Activated naive CD8-positive, alpha-beta T cell treated with anti-CD3 and anti-CD28 coated beads, Interleukin-2, amount 10 ng/mL, durations not matched to agents 7 days and 5 days (primary cell): ENCODE measurements at regions not wholly inside any gene's neighbourhood (a gene's known extent, or its start where the extent isn't known, plus 50 kb on each side); places are given as distances from the start of the nearest gene placed in this dataset.
"Not testable (repeated sequence)": the region's sequence is repeated elsewhere in the genome, so short reads cannot be mapped to it uniquely, and the experiment has no call there.

Experiments
- ATAC-seq: fragments of 150-1000 bp; cut with Tn5 transposase; one replicate; pipeline ENCODE4 v1.10.0; 2021; ENCODE audit warnings: low read depth, moderate library complexity
- POLR2A ChIA-PET: fragments of 350-600 bp; sonication (Branson Sonifier 250); formaldehyde crosslinking; loops from one replicate; lab custom pipeline; 2021; ENCODE audit warnings: antibody characterized with exemption; lab: Charles Lee
- DNase-seq: peaks from one replicate; pipeline ENCODE4 v3.0.0; 2021
- H3K27ac Mint-ChIP-seq: one replicate; pipeline ENCODE4 v1.8.0; 2022; ENCODE audit warnings: mild to moderate bottlenecking, mixed read lengths
- H3K27me3 Mint-ChIP-seq: one replicate; pipeline ENCODE4 v1.8.0; 2022; ENCODE audit warnings: mild to moderate bottlenecking, moderate library complexity, mixed read lengths
- H3K36me3 Mint-ChIP-seq: one replicate; pipeline ENCODE4 v1.8.0; 2021; ENCODE audit warnings: mild to moderate bottlenecking, mixed read lengths
- H3K4me1 Mint-ChIP-seq: one replicate; pipeline ENCODE4 v1.8.0; 2021; ENCODE audit warnings: mixed read lengths
- H3K4me3 Mint-ChIP-seq: one replicate; pipeline ENCODE4 v1.8.0; 2022; ENCODE audit warnings: mild to moderate bottlenecking, moderate library complexity, mixed read lengths
- H3K9me3 Mint-ChIP-seq: one replicate; pipeline ENCODE4 v1.8.0; 2021; ENCODE audit warnings: mixed read lengths

DNA sequence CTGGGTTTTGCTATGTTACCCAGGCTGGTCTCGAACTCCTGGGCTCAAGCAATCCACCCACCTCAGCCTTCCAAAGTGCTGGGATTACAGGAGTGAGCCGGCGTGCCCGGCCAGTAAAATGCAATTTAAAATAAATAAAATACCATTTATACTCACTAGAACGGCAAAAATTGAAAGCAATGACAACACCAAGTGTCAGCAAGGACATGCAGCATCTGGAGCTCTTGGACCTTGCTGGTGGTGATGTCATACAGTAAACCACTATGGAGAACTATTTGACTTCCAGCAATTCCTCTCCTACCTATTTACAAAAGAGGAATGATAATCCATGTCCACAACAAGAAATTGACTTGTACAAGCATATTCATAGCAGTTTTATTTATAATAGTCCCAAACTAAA lies 105.7 kb upstream of the PHACTR1 start:
- POLR2A ChIA-PET = no interaction called here
- H3K27me3 Mint-ChIP-seq = peaks cover 8% of the 10 kb centered on the region
- H3K36me3 Mint-ChIP-seq = no peaks in the 10 kb centered on the region
- H3K9me3 Mint-ChIP-seq = no peaks in the 10 kb centered on the region
- peaks cover under 1% of the 10 kb centered on the region for H3K4me1 Mint-ChIP-seq
- no peak overlapping the region for H3K27ac Mint-ChIP-seq
- DNase-seq (no peak), ATAC-seq (no peak)
- no peak overlapping the region for H3K4me3 Mint-ChIP-seq

DNA sequence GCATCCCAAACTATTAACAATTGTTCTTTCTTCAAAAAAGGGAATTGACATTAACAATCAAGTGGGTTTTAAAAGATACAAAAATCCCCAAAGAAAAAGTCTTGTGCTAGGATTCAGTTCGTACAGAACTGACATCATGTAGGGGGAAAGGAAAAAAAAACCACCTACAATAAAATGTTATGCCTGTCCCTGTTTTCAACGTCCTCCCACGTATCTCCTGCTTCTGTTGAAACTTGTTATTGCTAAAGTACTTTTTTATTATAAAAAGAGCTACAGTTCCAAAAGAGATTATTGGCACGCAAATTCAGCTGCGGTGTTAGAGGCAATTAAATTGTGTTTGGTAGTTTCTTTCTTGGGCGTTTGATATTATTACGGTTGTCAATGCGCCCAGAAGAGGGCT lies 102.8 kb upstream of the PHACTR1 start:
- Mint-ChIP-seq H3K4me1 (no peaks in the 10 kb centered on the region), H3K36me3 (no peaks in the 10 kb centered on the region), H3K4me3 (no peak overlapping the region), H3K27ac (no peak overlapping the region), H3K27me3 (peaks cover 8% of the 10 kb centered on the region), H3K9me3 (no peaks in the 10 kb centered on the region)
- DNase-seq (no peak), ATAC-seq (no peak)
- POLR2A ChIA-PET = no interaction called here

DNA sequence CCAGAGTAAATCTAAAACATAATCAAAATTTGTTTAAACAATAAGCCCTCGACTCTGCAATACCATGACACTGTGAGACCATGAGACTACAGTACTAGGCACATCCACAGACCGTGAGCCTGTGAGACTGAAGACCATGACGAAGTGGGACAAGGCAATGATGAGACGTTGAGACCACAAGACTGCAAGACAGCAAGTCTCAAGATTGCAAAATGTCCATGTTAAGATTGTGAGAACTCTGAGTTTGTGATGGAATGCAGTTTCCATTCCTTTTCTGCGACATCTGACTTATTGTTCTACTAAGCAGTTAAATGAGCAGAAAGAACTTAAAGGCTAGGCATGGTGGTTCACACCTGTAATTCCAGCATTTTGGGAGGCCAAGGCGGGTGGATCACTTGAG lies 102.1 kb upstream of the PHACTR1 start:
- no peak overlapping the region for H3K4me3 Mint-ChIP-seq
- no peaks in the 10 kb centered on the region for H3K4me1 Mint-ChIP-seq
- POLR2A ChIA-PET = no interaction called here
- DNase-seq (no peak), ATAC-seq (no peak)
- peaks cover 8% of the 10 kb centered on the region for H3K27me3 Mint-ChIP-seq
- no peaks in the 10 kb centered on the region for H3K9me3 Mint-ChIP-seq
- no peaks in the 10 kb centered on the region for H3K36me3 Mint-ChIP-seq
- no peak overlapping the region for H3K27ac Mint-ChIP-seq

DNA sequence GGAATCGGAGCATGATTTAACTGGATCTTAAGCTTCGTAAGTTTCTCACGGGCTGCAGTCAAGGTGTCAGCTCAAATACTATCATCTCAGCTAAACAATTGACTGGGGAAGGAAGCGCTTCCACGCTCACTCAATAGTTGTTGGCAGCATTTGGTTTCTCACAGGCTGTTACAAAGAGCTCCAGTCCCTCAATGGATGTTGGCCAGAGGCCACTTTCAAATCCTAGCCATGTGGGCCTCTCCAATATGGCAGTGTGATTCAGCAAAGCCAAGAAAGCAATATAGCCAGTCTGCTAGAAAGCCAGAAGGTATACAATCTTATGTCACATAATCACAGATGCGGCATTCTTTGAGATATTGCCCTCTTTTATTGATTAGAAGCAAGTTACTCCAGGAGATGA lies 98.3 kb upstream of the PHACTR1 start:
- Mint-ChIP-seq H3K36me3 (no peaks in the 10 kb centered on the region), H3K4me3 (no peak overlapping the region), H3K4me1 (no peaks in the 10 kb centered on the region), H3K27ac (no peak overlapping the region), H3K9me3 (no peaks in the 10 kb centered on the region), H3K27me3 (no peaks in the 10 kb centered on the region)
- no peak for DNase-seq
- POLR2A ChIA-PET = no interaction called here
- no peak for ATAC-seq

DNA sequence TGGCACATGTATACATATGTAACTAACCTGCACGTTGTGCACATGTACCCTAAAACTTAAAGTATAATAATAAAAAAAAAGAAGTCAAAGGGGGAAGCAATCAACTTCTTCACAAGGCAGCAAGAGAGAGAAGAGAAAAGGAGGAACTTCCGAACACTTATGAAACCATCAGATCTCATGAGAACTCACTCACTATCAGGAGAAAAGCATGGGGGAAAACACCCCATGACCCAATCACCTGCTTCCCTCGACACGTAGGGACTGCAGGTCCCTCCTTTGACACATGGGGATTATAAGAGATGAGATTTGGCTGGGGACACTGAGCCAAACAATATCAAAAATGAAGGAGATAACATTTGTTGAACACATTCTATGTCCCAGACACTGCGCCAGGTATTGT lies 94.8 kb upstream of the PHACTR1 start:
- POLR2A ChIA-PET = no interaction called here
- H3K36me3 Mint-ChIP-seq = no peaks in the 10 kb centered on the region
- H3K4me3 Mint-ChIP-seq = no peak overlapping the region
- no peaks in the 10 kb centered on the region for H3K9me3 Mint-ChIP-seq
- peaks cover 3% of the 10 kb centered on the region for H3K27me3 Mint-ChIP-seq
- no peak for DNase-seq
- no peaks in the 10 kb centered on the region for H3K4me1 Mint-ChIP-seq
- ATAC-seq = no peak
- no peak overlapping the region for H3K27ac Mint-ChIP-seq

DNA sequence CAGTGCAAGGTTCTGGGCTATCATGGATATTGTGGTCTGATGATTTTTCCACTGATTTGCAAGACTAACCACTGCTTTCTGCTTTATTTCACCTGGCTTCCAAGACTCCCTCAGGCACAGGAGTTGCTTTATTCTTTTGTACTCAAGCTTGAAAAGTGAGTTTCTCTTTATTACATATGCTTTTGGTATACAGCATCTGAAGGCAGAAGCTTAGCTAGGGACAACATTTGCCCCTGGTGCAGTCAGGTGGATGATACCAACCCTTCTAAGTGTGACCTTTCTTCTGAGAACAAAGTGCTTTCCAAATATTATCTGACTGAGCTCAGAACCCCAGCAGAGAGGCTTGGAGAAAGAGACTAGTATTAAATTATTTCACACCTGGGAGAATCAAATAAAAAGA lies 94.0 kb upstream of the PHACTR1 start:
- H3K36me3 Mint-ChIP-seq = no peaks in the 10 kb centered on the region
- DNase-seq (no peak), ATAC-seq (no peak)
- no peak overlapping the region for H3K27ac Mint-ChIP-seq
- H3K27me3 Mint-ChIP-seq = peaks cover 3% of the 10 kb centered on the region
- POLR2A ChIA-PET = no interaction called here
- H3K4me3 Mint-ChIP-seq = no peak overlapping the region
- no peaks in the 10 kb centered on the region for H3K9me3 Mint-ChIP-seq
- H3K4me1 Mint-ChIP-seq = no peaks in the 10 kb centered on the region

DNA sequence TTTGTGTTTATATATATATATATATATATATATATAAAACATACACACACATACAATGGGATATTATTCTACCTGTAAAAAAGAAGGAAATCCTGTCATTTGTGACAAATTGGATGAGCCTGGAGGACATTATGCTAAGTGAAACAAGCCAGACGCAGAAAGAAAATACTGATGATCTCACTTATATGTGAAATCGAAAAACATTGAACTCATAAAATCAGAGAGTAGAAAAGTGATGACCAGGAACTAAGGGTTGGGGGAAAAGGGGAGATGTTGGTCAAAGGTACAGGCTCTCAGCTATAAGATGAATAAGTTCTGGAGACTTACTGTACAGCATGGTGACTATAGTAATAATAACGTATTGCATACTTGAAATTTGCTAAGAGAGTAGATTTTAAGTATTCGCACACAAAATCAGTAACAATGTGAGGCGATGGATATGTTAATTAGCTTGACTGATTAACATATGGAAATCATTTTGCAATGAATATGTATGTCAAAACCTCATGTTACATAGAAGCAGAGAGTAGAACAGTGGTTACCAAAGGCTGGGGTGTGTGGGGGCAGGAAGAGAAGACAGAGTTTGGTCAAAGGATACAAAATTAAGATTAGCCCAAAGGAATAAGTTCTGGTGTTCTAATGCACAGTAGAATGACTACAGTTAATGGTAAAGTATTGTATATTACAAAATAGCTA lies 92.3 kb upstream of the PHACTR1 start:
- Mint-ChIP-seq H3K36me3 (no peaks in the 10 kb centered on the region), H3K27me3 (peaks cover 3% of the 10 kb centered on the region), H3K4me3 (no peak overlapping the region), H3K9me3 (no peaks in the 10 kb centered on the region), H3K27ac (no peak overlapping the region), H3K4me1 (no peaks in the 10 kb centered on the region)
- DNase-seq (no peak), ATAC-seq (no peak)
- POLR2A ChIA-PET = no interaction called here

DNA sequence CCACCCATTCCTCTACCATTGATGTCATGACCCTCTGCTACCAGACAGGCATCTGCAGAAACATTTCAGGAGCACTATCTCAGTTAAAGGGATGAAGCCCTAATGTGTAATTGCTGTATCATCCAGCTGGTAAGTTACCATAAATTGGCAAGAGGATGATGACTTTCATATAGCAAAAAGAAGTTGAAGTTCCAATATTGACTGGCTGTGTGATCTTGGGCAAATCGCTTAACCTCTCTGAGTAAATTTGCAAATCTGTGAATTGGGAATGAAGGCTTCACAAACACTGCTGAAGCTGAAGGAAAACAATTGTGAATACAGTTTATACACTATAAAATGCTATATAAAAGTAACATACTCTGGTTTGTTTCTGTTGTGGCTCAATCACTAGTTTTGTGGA lies 89.5 kb upstream of the PHACTR1 start:
- POLR2A ChIA-PET = interaction anchor here (0.6 kb wide), 1 partner anchor 1568 kb away, joined by 6 read pairs; no protein-coding TSS in a partner anchor
- Mint-ChIP-seq H3K27me3 (peaks cover 3% of the 10 kb centered on the region), H3K36me3 (no peaks in the 10 kb centered on the region), H3K9me3 (no peaks in the 10 kb centered on the region), H3K27ac (no peak overlapping the region), H3K4me3 (no peak overlapping the region), H3K4me1 (no peaks in the 10 kb centered on the region)
- no peak for DNase-seq
- no peak for ATAC-seq

DNA sequence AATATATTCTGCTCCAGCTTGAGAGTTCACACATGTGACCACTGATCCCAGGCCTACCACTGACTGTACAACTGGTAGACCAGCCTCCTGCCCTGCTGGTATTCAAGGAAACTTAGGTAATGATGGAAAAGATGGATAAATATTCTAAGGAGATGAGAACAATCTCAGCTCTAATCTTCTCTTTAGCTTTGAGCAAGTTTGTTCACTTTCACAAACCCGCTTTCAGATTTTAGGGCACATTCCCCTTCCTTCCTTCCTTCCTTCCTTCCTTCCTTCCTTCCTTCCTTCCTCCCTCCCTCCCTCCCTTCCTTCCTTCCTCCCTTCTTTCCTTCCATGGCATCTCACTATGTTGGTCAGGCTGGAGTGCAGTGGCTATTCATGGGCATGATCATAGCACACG lies 88.2 kb upstream of the PHACTR1 start:
- H3K27ac Mint-ChIP-seq = peak overlapping the region; percentile 36
- no peaks in the 10 kb centered on the region for H3K36me3 Mint-ChIP-seq
- no peaks in the 10 kb centered on the region for H3K9me3 Mint-ChIP-seq
- POLR2A ChIA-PET = no interaction called here
- ATAC-seq (no peak), DNase-seq (no peak)
- H3K27me3 Mint-ChIP-seq = peaks cover 3% of the 10 kb centered on the region
- no peak overlapping the region for H3K4me3 Mint-ChIP-seq
- H3K4me1 Mint-ChIP-seq = no peaks in the 10 kb centered on the region

DNA sequence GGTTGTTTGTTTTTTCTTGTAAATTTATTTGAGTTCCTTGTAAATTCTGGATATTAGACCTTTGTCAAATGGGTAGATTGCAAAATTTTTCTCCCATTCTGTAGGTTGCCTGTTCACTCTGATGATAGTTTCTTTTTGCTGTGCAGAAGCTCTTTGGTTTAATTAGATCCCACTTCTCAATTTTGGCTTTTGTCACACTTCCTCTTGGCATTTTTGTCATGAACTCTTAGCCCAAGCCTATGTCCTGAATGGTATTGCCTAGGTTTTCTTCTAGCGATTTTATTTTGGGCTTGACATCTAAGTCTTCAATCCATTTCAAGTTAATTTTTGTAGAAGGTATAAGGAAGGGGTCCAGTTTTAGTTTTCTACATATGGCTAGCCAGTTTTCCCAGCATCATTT lies 82.8 kb upstream of the PHACTR1 start:
- H3K36me3 Mint-ChIP-seq, DNase-seq, H3K9me3 Mint-ChIP-seq, ATAC-seq, H3K4me3 Mint-ChIP-seq, H3K4me1 Mint-ChIP-seq, POLR2A ChIA-PET, H3K27ac Mint-ChIP-seq: not testable (repeated sequence)
- peaks cover 17% of the 10 kb centered on the region for H3K27me3 Mint-ChIP-seq

DNA sequence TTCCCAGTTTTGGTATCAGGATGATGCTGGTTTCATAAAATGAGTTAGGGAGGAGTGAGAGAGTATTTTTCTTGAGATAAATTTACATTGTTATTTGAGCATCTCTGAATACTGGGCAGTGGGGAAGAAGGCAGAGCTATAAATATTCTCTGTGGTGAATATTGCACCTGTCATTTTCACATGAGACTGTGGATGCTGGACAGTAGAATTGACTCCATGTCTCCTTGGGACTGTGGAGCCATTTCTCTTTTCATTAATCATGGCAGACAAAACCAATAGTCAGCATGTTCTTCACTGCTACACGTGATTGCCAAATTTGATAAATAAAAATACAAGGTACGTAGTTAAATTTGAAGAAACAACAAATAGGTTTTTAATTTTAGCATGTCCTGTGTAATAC lies 81.2 kb upstream of the PHACTR1 start:
- Mint-ChIP-seq H3K27me3 (peaks cover 20% of the 10 kb centered on the region), H3K4me1 (peaks cover 2% of the 10 kb centered on the region)

DNA sequence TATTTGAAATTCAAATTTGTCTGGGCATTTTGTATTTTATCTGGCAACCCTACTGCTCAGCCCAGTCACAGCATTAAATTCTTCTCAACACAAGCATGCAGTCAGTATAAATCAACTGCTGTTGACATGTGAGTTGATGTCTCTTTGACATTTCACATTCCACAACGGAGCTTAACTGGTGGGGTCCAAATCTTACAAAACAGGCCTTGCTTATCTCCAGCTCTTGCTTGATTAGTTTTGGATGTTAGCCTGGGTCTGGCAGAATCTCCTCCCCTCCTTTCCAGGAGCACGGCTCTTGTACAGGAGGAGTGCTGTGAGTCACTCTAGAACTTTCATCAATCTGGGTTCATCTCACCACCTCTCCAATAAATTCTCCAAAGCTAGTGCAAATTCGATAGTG lies 80.8 kb upstream of the PHACTR1 start:
- H3K27ac Mint-ChIP-seq = no peak overlapping the region
- peaks cover 2% of the 10 kb centered on the region for H3K9me3 Mint-ChIP-seq
- POLR2A ChIA-PET = no interaction called here
- DNase-seq (no peak), ATAC-seq (no peak)
- H3K4me3 Mint-ChIP-seq = no peak overlapping the region
- peaks cover 20% of the 10 kb centered on the region for H3K27me3 Mint-ChIP-seq
- peaks cover 2% of the 10 kb centered on the region for H3K4me1 Mint-ChIP-seq
- no peaks in the 10 kb centered on the region for H3K36me3 Mint-ChIP-seq

More for the DNA sequence above, 81.2 kb upstream of the PHACTR1 start:
- DNase-seq (no peak), ATAC-seq (no peak)
- POLR2A ChIA-PET = no interaction called here
- H3K36me3 Mint-ChIP-seq = no peaks in the 10 kb centered on the region
- no peak overlapping the region for H3K4me3 Mint-ChIP-seq
- no peaks in the 10 kb centered on the region for H3K9me3 Mint-ChIP-seq
- no peak overlapping the region for H3K27ac Mint-ChIP-seq

DNA sequence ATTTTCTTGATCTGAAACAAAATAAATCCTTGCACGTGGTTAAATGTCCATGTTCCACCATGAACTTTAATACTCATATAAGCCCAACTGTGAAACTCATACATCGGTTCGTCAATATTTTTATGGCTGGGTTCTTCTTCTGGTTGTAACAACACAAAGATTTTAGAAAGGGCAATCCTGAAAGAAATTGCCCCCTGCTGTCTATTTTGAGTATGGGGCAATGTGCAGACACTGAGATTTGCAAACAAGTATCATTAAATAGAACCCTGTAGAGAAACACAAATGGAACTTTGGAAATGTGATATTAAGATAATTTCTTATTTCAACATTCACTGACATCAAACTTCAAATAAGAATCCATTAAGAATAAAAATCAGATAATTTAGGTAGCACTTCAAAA lies 80.2 kb upstream of the PHACTR1 start:
- H3K4me1 Mint-ChIP-seq = peaks cover 2% of the 10 kb centered on the region
- DNase-seq (no peak), ATAC-seq (no peak)
- H3K27ac Mint-ChIP-seq = no peak overlapping the region
- H3K9me3 Mint-ChIP-seq = peaks cover 2% of the 10 kb centered on the region
- H3K4me3 Mint-ChIP-seq = no peak overlapping the region
- H3K36me3 Mint-ChIP-seq = no peaks in the 10 kb centered on the region
- peaks cover 20% of the 10 kb centered on the region for H3K27me3 Mint-ChIP-seq
- POLR2A ChIA-PET = no interaction called here

DNA sequence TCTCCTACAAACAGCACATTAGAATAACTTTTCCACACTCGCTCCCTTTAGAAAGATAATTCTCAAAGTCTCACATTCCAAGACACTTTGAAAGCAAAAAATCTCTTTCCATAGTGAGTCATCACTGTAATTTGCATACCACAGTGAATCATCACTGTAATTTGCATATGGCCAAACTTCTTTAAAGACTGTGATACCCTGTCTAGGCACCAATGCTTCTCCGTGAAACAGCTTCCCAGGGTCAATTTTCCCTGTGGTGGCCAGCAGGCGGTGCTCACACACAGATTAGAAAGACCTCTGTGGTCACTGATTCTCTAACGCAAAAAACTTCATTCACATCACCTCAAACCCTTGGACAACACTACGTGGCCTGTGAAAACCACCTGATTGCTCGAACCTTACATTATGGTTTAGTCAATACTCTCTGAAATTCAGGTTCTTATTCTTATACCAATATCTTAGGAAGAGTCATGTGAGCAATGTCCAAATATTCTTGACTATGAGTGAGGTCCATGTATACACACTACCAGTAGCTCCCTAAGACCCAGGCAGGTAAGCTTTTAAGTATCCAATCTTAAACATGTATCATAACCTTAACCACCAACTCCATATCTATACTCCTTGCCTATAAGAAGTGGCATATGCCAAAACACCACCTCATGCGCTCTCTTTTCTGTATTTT lies 78.5 kb upstream of the PHACTR1 start:
- DNase-seq (peak; percentile 50), ATAC-seq (peak; percentile 33)
- H3K36me3 Mint-ChIP-seq = no peaks in the 10 kb centered on the region
- POLR2A ChIA-PET = no interaction called here
- H3K9me3 Mint-ChIP-seq = peaks cover 2% of the 10 kb centered on the region
- no peak overlapping the region for H3K4me3 Mint-ChIP-seq
- peaks cover 2% of the 10 kb centered on the region for H3K4me1 Mint-ChIP-seq
- peaks cover 20% of the 10 kb centered on the region for H3K27me3 Mint-ChIP-seq
- H3K27ac Mint-ChIP-seq = no peak overlapping the region
